Ureter (tissue), 1 donor: ENCODE measurements at regions not wholly inside any gene's neighbourhood (a gene's known extent, or its start where the extent isn't known, plus 50 kb on each side); places are given as distances from the start of the nearest gene placed in this dataset.
"Not testable (repeated sequence)": the region's sequence is repeated elsewhere in the genome, so short reads cannot be mapped to it uniquely, and the experiment has no call there.

Experiments used
- DNase-seq: peaks from one replicate; pipeline ENCODE4 v3.0.0-alpha.2; 2020; ENCODE audit warnings: low spot score
- donor health status: DM: yes; HTN: yes; CAD: no.

- DNase-seq, result peak; percentile 54
Observed at GRCh38 chr14:34098045-34098984, 147.4 kb upstream of the EGLN3 start.

GRCh38 chr14:34097644-34098043 lies 146.8 kb upstream of the EGLN3 start:
- DNase-seq, result no peak

GRCh38 chr14:34094384-34094783 lies 143.5 kb upstream of the EGLN3 start:
- DNase-seq, result no peak

GRCh38 chr14:34093883-34094282 lies 143.0 kb upstream of the EGLN3 start:
- no peak for DNase-seq

- no peak for DNase-seq
Observed at GRCh38 chr14:34090451-34090850, 139.6 kb upstream of the EGLN3 start.

GRCh38 chr14:34088914-34089313 lies 138.0 kb upstream of the EGLN3 start:
- DNase-seq, result no peak

- no peak for DNase-seq
Observed at GRCh38 chr14:34087571-34087970, 136.7 kb upstream of the EGLN3 start.

- no peak for DNase-seq
Observed at GRCh38 chr14:34086223-34086757, 135.4 kb upstream of the EGLN3 start.

- no peak for DNase-seq
Observed at GRCh38 chr14:34085695-34086094, 134.8 kb upstream of the EGLN3 start.

GRCh38 chr14:34081576-34082136 lies 130.8 kb upstream of the EGLN3 start:
- no peak for DNase-seq

GRCh38 chr14:34081101-34081575 lies 130.3 kb upstream of the EGLN3 start:
- no peak for DNase-seq

GRCh38 chr14:34079643-34080042 lies 128.8 kb upstream of the EGLN3 start:
- not testable (repeated sequence) for DNase-seq

GRCh38 chr14:34078117-34078743 lies 127.4 kb upstream of the EGLN3 start:
- DNase-seq, result no peak

- DNase-seq, result no peak
Observed at GRCh38 chr14:34075826-34076225, 125.0 kb upstream of the EGLN3 start.

- DNase-seq, result no peak
Observed at GRCh38 chr14:34075042-34075744, 124.3 kb upstream of the EGLN3 start.

- no peak for DNase-seq
Observed at GRCh38 chr14:34072921-34073320, 122.0 kb upstream of the EGLN3 start.

GRCh38 chr14:34072401-34072800 lies 121.5 kb upstream of the EGLN3 start:
- no peak for DNase-seq

- DNase-seq, result no peak
Observed at GRCh38 chr14:34070917-34071407, 120.1 kb upstream of the EGLN3 start.

GRCh38 chr14:34069854-34070582 lies 119.1 kb upstream of the EGLN3 start:
- DNase-seq, result no peak

- no peak for DNase-seq
Observed at GRCh38 chr14:34067587-34067986, 116.7 kb upstream of the EGLN3 start.
